Keratinocyte (primary cell): ENCODE measurements at regions not wholly inside any gene's neighbourhood (a gene's known extent, or its start where the extent isn't known, plus 50 kb on each side); places are given as distances from the start of the nearest gene placed in this dataset.

Experiments
- DNase-seq: peaks from one replicate; pipeline ENCODE4 v3.0.0-alpha.2; 2011; ENCODE audit warnings: low read depth, missing footprints, low spot score
- FAIRE-seq: peaks from 2 replicates; lab custom pipeline; 2011; peaks lifted over from hg19 to GRCh38; lab: Jason Lieb, UNC
- H2AFZ ChIP-seq: 2 replicates; pipeline ENCODE4 v1.6.0; 2012; ENCODE audit warnings: low read length, control low read depth, inconsistent platforms; ENCODE audit not compliant: control insufficient read depth
- H3K27ac ChIP-seq: 2 replicates; pipeline ENCODE4 v1.5.1; 2011; ENCODE audit warnings: low read length; ENCODE audit not compliant: control insufficient read depth, insufficient read depth
- H3K27me3 ChIP-seq: 3 replicates; pipeline ENCODE4 v1.6.0; 2011; ENCODE audit warnings: low read length; ENCODE audit not compliant: control insufficient read depth, insufficient read depth; ENCODE audit errors: extremely low read depth
- H3K36me3 ChIP-seq, 2 experiments: 2 replicates in 1 of 2; 3 replicates in 1 of 2; pipeline ENCODE4 v1.5.1; 2011; ENCODE audit warnings: low read length in 2 of 2, mild to moderate bottlenecking in 1 of 2; ENCODE audit not compliant: control insufficient read depth in 2 of 2, insufficient read depth in 2 of 2; ENCODE audit errors: extremely low read depth in 1 of 2
- H3K4me1 ChIP-seq: 3 replicates; pipeline ENCODE4 v1.5.1; 2011; ENCODE audit warnings: low read length; ENCODE audit not compliant: control insufficient read depth, insufficient read depth; ENCODE audit errors: extremely low read depth
- H3K4me2 ChIP-seq: 3 replicates; pipeline ENCODE4 v1.6.0; 2011; ENCODE audit warnings: low read depth, low read length; ENCODE audit not compliant: control insufficient read depth, insufficient read depth; ENCODE audit errors: extremely low read depth
- H3K4me3 ChIP-seq, 3 experiments: fragments of 200-600 bp in 1 of 3; sonication (generic) in 1 of 3; 2 replicates in 2 of 3; 3 replicates in 1 of 3; pipeline ENCODE4 v1.5.1; 2011 to 2016; ENCODE audit warnings: low read length in 3 of 3, mild to moderate bottlenecking in 3 of 3, control low read depth in 2 of 3, inconsistent platforms in 1 of 3, low read depth in 1 of 3, mixed read lengths in 1 of 3, mixed run types in 1 of 3, moderate library complexity in 1 of 3; ENCODE audit not compliant: control insufficient read depth in 2 of 3, insufficient read depth in 2 of 3; ENCODE audit errors: extremely low read depth in 1 of 3
- H3K79me2 ChIP-seq: 2 replicates; pipeline ENCODE4 v1.6.0; 2012; ENCODE audit warnings: low read length; ENCODE audit not compliant: control insufficient read depth, insufficient read depth
- H3K9ac ChIP-seq: 3 replicates; pipeline ENCODE4 v1.6.0; 2011; ENCODE audit warnings: low read length; ENCODE audit not compliant: control insufficient read depth, insufficient read depth; ENCODE audit errors: extremely low read depth
- H3K9me1 ChIP-seq: 3 replicates; pipeline ENCODE4 v1.6.0; 2011; ENCODE audit warnings: low read length; ENCODE audit not compliant: control insufficient read depth, insufficient read depth; ENCODE audit errors: extremely low read depth
- H3K9me3 ChIP-seq: 2 replicates; pipeline ENCODE4 v1.5.1; 2012; ENCODE audit warnings: low read depth, low read length; ENCODE audit not compliant: control insufficient read depth
- H4K20me1 ChIP-seq: 3 replicates; pipeline ENCODE4 v1.6.0; 2011; ENCODE audit warnings: low read length; ENCODE audit not compliant: control insufficient read depth, insufficient read depth; ENCODE audit errors: extremely low read depth
- EZH2 ChIP-seq: IDR thresholded peaks from one replicate; pipeline ENCODE4 v1.6.1; 2012; ENCODE audit warnings: inconsistent platforms, mild to moderate bottlenecking, low read length, moderate library complexity
- dilution Hi-C: fragments of 300-500 bp; cut with MboI; formaldehyde crosslinking; loops from one replicate; pipeline ENCODE4 v1.7.0; 2020; ENCODE audit warnings: low sequenced_read_pairs; ENCODE audit not compliant: extremely low pct_ligation_motif_present
- TF ChIP-seq, protein P1 (sequence below), 3 experiments: IDR thresholded peaks in 1 of 3; conservative IDR thresholded peaks in 1 of 3; optimal IDR thresholded peaks in 1 of 3; 2 replicates in 2 of 3; 3 replicates in 1 of 3; pipeline versions ENCODE3 to v1.5.1; 2011; ENCODE audit warnings: low read length in 3 of 3, mild to moderate bottlenecking in 3 of 3, moderate library complexity in 2 of 3, control low read depth in 1 of 3, inconsistent platforms in 1 of 3; ENCODE audit not compliant: insufficient read depth in 2 of 3; ENCODE audit errors: extremely low read depth in 1 of 3

DNA sequence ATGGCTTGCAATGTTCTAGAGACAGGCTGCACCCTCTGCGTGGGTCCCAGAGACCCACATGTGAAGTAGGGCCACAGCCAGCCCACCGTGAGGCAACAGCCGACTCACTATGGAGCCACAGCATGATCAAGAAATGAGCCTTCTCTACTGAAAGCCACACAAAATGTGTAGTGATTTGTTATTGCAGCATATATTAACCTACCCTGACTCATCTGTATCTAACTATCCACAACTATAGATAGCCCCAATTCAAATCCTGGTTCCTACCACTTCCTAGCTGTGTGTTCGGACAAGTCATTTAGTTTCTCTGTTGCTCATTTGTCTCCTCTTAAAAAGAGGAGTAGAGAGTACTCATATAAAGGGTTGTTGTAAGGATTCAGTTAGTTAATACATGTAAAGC, 1152.3 kb downstream of the BCL11B start:
- no peak for DNase-seq
- no peak for FAIRE-seq
- H3K9me3 ChIP-seq: no peaks in the 10 kb centered on the region
- H3K79me2 ChIP-seq: no peaks in the 10 kb centered on the region
- H3K9me1 ChIP-seq: no peaks in the 10 kb centered on the region
- H3K4me2 ChIP-seq: no peak overlapping the region
- peaks cover 9% of the 10 kb centered on the region for H3K4me1 ChIP-seq
- dilution Hi-C loops: no loop called here
- no peak overlapping the region for H2AFZ ChIP-seq
- H3K27ac ChIP-seq: no peak overlapping the region
- TF ChIP-seq, protein P1, sequence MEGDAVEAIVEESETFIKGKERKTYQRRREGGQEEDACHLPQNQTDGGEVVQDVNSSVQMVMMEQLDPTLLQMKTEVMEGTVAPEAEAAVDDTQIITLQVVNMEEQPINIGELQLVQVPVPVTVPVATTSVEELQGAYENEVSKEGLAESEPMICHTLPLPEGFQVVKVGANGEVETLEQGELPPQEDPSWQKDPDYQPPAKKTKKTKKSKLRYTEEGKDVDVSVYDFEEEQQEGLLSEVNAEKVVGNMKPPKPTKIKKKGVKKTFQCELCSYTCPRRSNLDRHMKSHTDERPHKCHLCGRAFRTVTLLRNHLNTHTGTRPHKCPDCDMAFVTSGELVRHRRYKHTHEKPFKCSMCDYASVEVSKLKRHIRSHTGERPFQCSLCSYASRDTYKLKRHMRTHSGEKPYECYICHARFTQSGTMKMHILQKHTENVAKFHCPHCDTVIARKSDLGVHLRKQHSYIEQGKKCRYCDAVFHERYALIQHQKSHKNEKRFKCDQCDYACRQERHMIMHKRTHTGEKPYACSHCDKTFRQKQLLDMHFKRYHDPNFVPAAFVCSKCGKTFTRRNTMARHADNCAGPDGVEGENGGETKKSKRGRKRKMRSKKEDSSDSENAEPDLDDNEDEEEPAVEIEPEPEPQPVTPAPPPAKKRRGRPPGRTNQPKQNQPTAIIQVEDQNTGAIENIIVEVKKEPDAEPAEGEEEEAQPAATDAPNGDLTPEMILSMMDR (optimal IDR thresholded peaks at IDR 0.05 in 1 of 3, IDR thresholded peaks at IDR 0.05 in 1 of 3, conservative IDR thresholded peaks at IDR 0.05 in 1 of 3; ENCODE audit: extremely low read depth in 1 of 3, insufficient read depth in 2 of 3, low read length in 3 of 3): no peak
- no peak for TF ChIP-seq EZH2
- H3K36me3 ChIP-seq: no peaks in the 10 kb centered on the region
- no peak overlapping the region for H3K4me3 ChIP-seq
- no peak overlapping the region for H3K9ac ChIP-seq
- no peaks in the 10 kb centered on the region for H3K27me3 ChIP-seq
- H4K20me1 ChIP-seq: no peaks in the 10 kb centered on the region

DNA sequence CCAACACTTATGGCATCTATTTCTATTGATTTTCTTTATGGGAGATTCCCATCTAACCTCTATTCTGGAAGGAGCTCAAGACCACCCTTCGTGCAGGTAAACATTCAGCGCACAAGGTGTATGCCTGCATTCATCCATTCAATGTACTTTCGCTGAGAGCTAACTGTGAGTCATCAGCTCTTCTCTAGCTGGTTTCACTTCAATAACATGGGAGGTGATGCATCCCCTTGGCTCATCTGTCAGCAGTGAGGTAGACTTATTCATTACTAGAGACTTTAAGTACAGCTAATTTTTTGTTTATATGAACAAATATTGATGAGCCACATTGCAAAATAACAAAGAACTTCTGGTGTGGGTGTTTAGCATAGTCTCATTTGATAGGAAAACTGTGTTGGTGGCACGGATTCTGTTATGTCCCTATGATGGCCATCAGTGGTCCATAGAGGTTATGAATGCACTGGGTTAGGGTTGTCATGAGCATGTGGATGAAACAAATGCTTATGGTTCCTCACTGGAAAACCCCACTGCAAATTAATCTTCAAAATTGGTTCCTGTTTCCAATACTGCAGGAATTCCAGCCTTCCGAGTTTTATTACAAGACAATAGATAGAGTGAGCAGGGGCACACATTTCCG, 1151.0 kb downstream of the BCL11B start:
- FAIRE-seq (peak; percentile 97), DNase-seq (peak; percentile 23)
- Histone ChIP-seq H3K9me3 (no peaks in the 10 kb centered on the region), H4K20me1 (no peaks in the 10 kb centered on the region), H3K4me3 (no peak overlapping the region), H2AFZ (no peak overlapping the region), H3K4me2 (peak overlapping the region; percentile 62), H3K4me1 (peaks cover 9% of the 10 kb centered on the region), H3K27me3 (no peaks in the 10 kb centered on the region), H3K9me1 (no peaks in the 10 kb centered on the region), H3K36me3 (no peaks in the 10 kb centered on the region), H3K9ac (no peak overlapping the region), H3K27ac (peak overlapping the region; percentile 39), H3K79me2 (no peaks in the 10 kb centered on the region)
- TF ChIP-seq EZH2: no peak
- TF ChIP-seq, protein P1 (optimal IDR thresholded peaks at IDR 0.05 in 1 of 3, IDR thresholded peaks at IDR 0.05 in 1 of 3, conservative IDR thresholded peaks at IDR 0.05 in 1 of 3; ENCODE audit: extremely low read depth in 1 of 3, insufficient read depth in 2 of 3, low read length in 3 of 3): no peak
- dilution Hi-C loops: no loop called here
